ENCODE measurements at regions not wholly inside any gene's neighbourhood (a gene's known extent, or its start where the extent isn't known, plus 50 kb on each side); places are given as distances from the start of the nearest gene placed in this dataset.

DNA sequence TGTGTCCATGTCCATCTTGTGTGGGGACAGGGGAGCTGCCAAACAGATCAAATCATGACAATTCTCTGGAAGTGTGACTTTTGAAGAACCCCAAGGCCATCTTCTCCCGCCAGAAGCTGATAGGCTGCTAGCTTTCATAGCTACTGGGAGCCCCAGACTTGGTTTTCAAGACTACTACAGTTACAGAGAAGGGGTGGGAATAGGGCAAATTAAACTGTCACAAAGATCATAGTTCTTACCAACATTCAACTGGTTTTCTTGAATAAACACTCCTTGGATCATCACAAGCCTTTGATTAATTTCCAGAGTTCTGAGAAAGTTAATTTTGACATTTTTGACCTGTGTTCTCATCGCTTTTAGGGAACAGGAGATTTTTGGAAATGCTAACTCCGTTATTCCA lies 67.8 kb upstream of the FARP1 start:
- TF ChIP-seq, protein P1, sequence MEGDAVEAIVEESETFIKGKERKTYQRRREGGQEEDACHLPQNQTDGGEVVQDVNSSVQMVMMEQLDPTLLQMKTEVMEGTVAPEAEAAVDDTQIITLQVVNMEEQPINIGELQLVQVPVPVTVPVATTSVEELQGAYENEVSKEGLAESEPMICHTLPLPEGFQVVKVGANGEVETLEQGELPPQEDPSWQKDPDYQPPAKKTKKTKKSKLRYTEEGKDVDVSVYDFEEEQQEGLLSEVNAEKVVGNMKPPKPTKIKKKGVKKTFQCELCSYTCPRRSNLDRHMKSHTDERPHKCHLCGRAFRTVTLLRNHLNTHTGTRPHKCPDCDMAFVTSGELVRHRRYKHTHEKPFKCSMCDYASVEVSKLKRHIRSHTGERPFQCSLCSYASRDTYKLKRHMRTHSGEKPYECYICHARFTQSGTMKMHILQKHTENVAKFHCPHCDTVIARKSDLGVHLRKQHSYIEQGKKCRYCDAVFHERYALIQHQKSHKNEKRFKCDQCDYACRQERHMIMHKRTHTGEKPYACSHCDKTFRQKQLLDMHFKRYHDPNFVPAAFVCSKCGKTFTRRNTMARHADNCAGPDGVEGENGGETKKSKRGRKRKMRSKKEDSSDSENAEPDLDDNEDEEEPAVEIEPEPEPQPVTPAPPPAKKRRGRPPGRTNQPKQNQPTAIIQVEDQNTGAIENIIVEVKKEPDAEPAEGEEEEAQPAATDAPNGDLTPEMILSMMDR (conservative IDR thresholded peaks at IDR 0.05; ENCODE audit: low read depth, low read length), result no peak
- no peak for TF ChIP-seq EZH2 (IDR thresholded peaks at IDR 0.05; ENCODE audit: borderline replicate concordance, low read depth, low read length, poor library complexity, severe bottlenecking)
